ENCODE measurements at regions not wholly inside any gene's neighbourhood (a gene's known extent, or its start where the extent isn't known, plus 50 kb on each side); places are given as distances from the start of the nearest gene placed in this dataset.

DNA sequence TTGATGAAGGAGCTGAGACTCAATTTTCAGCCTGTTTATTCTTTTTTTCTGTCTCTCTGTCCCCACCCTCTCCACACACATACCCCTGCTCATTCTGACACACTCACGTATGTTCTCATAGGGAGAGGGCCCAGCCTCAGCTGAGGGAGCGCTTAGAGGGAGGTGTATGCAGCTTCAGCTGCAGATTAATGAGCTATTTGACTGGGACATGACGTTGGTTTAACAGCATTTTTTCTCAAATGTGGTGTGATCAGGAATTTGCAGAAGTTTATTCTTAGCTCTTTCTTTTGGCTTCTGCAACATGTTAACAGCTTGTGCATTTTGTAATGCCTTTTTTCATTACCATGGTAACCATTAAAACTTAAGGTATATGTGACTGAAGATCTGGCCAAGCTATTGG, 1547.1 kb upstream of the PIK3C3 start:
- H3K9me2 ChIP-seq (replicated peaks; ENCODE audit: low read length) = no peaks in the 10 kb centered on the region
- no peak for ATAC-seq
- POLR2A ChIA-PET (ENCODE audit: unreplicated experiment) = no interaction called here
- H3K27me3 ChIP-seq (ENCODE audit: low read length) = no peaks in the 10 kb centered on the region
- H3K9me3 ChIP-seq (ENCODE audit: low read length) = no peaks in the 10 kb centered on the region
- no peaks in the 10 kb centered on the region for H3K4me1 ChIP-seq (ENCODE audit: insufficient read depth, low read length)
- BruUV-seq (replicated peaks) = no TSS peak
- H3K36me3 ChIP-seq (ENCODE audit: low read depth, low read length) = no peaks in the 10 kb centered on the region
- H3K4me2 ChIP-seq (ENCODE audit: low read length) = no peak overlapping the region
- intact Hi-C loops (cut with micrococcal nuclease) = no loop called here
- no peaks in the 10 kb centered on the region for H3F3A ChIP-seq (ENCODE audit: low read length, unreplicated experiment)
- no peaks in the 10 kb centered on the region for H4K20me1 ChIP-seq (ENCODE audit: low read length)
- CTCF ChIA-PET = no interaction called here
- no peaks in the 10 kb centered on the region for H3K79me2 ChIP-seq (ENCODE audit: low read length)
- no peak overlapping the region for H2AFZ ChIP-seq (ENCODE audit: low read length)
- TF ChIP-seq EZH2phosphoT487 (IDR thresholded peaks at IDR 0.05; ENCODE audit: borderline replicate concordance, low read length) (no peak), EZH2 (IDR thresholded peaks at IDR 0.05; ENCODE audit: low read length, unreplicated experiment) (no peak)
- TF ChIP-seq, protein P1, sequence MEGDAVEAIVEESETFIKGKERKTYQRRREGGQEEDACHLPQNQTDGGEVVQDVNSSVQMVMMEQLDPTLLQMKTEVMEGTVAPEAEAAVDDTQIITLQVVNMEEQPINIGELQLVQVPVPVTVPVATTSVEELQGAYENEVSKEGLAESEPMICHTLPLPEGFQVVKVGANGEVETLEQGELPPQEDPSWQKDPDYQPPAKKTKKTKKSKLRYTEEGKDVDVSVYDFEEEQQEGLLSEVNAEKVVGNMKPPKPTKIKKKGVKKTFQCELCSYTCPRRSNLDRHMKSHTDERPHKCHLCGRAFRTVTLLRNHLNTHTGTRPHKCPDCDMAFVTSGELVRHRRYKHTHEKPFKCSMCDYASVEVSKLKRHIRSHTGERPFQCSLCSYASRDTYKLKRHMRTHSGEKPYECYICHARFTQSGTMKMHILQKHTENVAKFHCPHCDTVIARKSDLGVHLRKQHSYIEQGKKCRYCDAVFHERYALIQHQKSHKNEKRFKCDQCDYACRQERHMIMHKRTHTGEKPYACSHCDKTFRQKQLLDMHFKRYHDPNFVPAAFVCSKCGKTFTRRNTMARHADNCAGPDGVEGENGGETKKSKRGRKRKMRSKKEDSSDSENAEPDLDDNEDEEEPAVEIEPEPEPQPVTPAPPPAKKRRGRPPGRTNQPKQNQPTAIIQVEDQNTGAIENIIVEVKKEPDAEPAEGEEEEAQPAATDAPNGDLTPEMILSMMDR (conservative IDR thresholded peaks at IDR 0.05; ENCODE audit: low read depth, low read length) = no peak
- H3K27ac ChIP-seq (ENCODE audit: low read length) = no peak overlapping the region
- H3K4me3 ChIP-seq (ENCODE audit: low read length) = no peak overlapping the region
- no peak overlapping the region for H3K9ac ChIP-seq (ENCODE audit: low read length)
- no peak for DNase-seq

- intact Hi-C loops (cut with micrococcal nuclease) = no loop called here
These were observed 1550.8 kb upstream of the PIK3C3 start for GRCh38 chr18:40404284-40404683.

DNA sequence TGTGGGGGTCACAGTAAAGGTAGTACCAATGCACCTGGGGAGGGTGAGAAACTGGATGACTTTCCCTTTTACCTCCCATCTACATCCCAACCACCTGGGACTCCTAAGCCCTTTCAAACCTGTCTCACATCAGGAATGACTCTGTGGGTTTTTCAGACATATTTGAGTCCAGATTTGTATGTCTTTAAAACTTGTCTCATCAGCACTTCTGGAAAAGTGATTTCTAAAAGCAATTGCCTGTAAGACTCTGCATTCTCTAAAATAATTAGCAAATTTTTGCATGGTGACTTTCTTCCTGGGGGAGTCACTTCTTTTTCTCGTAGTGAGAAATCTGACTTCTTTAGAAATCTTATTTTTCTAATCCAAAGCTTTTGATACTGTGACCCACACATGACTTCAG, 1553.0 kb upstream of the PIK3C3 start:
- Histone ChIP-seq H3K36me3 (ENCODE audit: low read depth, low read length) (no peaks in the 10 kb centered on the region), H2AFZ (ENCODE audit: low read length) (no peak overlapping the region), H3K4me1 (ENCODE audit: insufficient read depth, low read length) (no peaks in the 10 kb centered on the region), H3K27me3 (ENCODE audit: low read length) (no peaks in the 10 kb centered on the region), H4K20me1 (ENCODE audit: low read length) (no peaks in the 10 kb centered on the region), H3K27ac (ENCODE audit: low read length) (no peak overlapping the region), H3K79me2 (ENCODE audit: low read length) (no peaks in the 10 kb centered on the region), H3K9me2 (replicated peaks; ENCODE audit: low read length) (no peaks in the 10 kb centered on the region), H3K4me2 (ENCODE audit: low read length) (no peak overlapping the region), H3K4me3 (ENCODE audit: low read length) (no peak overlapping the region), H3F3A (ENCODE audit: low read length, unreplicated experiment) (no peaks in the 10 kb centered on the region), H3K9ac (ENCODE audit: low read length) (no peak overlapping the region), H3K9me3 (ENCODE audit: low read length) (no peaks in the 10 kb centered on the region)
- no TSS peak for BruUV-seq (replicated peaks)
- TF ChIP-seq, protein P1 (conservative IDR thresholded peaks at IDR 0.05; ENCODE audit: low read depth, low read length) = no peak
- ChIA-PET POLR2A (ENCODE audit: unreplicated experiment) (interaction anchor here (0.6 kb wide), 1 partner anchor 857 kb away, joined by 4 read pairs; no protein-coding TSS in a partner anchor), CTCF (no interaction called here)
- ATAC-seq (no peak), DNase-seq (no peak)
- intact Hi-C loops (cut with micrococcal nuclease) = no loop called here

More at GRCh38 chr18:40404284-40404683, 1550.8 kb upstream of the PIK3C3 start:
- H3K9me2 ChIP-seq (replicated peaks; ENCODE audit: low read length) = no peaks in the 10 kb centered on the region
- H3K27me3 ChIP-seq (ENCODE audit: low read length) = no peaks in the 10 kb centered on the region
- no TSS peak for BruUV-seq (replicated peaks)
- TF ChIP-seq EZH2phosphoT487 (IDR thresholded peaks at IDR 0.05; ENCODE audit: borderline replicate concordance, low read length) = no peak
- no peak for TF ChIP-seq EZH2 (IDR thresholded peaks at IDR 0.05; ENCODE audit: low read length, unreplicated experiment)
- TF ChIP-seq, protein P1 (conservative IDR thresholded peaks at IDR 0.05; ENCODE audit: low read depth, low read length) = no peak
- no peak overlapping the region for H3K4me2 ChIP-seq (ENCODE audit: low read length)
- CTCF ChIA-PET = no interaction called here
- H3K27ac ChIP-seq (ENCODE audit: low read length) = no peak overlapping the region
- DNase-seq (no peak), ATAC-seq (no peak)
- no peaks in the 10 kb centered on the region for H3K4me1 ChIP-seq (ENCODE audit: insufficient read depth, low read length)
- H4K20me1 ChIP-seq (ENCODE audit: low read length) = no peaks in the 10 kb centered on the region
- no peaks in the 10 kb centered on the region for H3K9me3 ChIP-seq (ENCODE audit: low read length)
- H2AFZ ChIP-seq (ENCODE audit: low read length) = no peak overlapping the region
- no peak overlapping the region for H3K9ac ChIP-seq (ENCODE audit: low read length)
- H3K36me3 ChIP-seq (ENCODE audit: low read depth, low read length) = no peaks in the 10 kb centered on the region
- no peaks in the 10 kb centered on the region for H3F3A ChIP-seq (ENCODE audit: low read length, unreplicated experiment)
- POLR2A ChIA-PET (ENCODE audit: unreplicated experiment) = no interaction called here
- no peak overlapping the region for H3K4me3 ChIP-seq (ENCODE audit: low read length)
- H3K79me2 ChIP-seq (ENCODE audit: low read length) = no peaks in the 10 kb centered on the region
